WTC11 (cell line): ENCODE measurements at regions not wholly inside any gene's neighbourhood (a gene's known extent, or its start where the extent isn't known, plus 50 kb on each side); places are given as distances from the start of the nearest gene placed in this dataset.

ENCODE experiments used
- ATAC-seq: fragments of 200-7000 bp; cut with Tn5 transposase; 2 replicates; pipeline ENCODE4 v1.10.0; 2021; ENCODE audit warnings: mild to moderate bottlenecking, moderate library complexity
- CTCF ChIA-PET: fragments of 300-600 bp; sonication (Branson Sonifier 250); formaldehyde crosslinking; loops from one replicate; lab custom pipeline; 2021; ENCODE audit warnings: antibody characterized with exemption; lab: Charles Lee
- POLR2A ChIA-PET: fragments of 350-600 bp; sonication (Branson Sonifier 250); formaldehyde crosslinking; loops from one replicate; lab custom pipeline; 2021; ENCODE audit warnings: antibody characterized with exemption; lab: Charles Lee
- DNase-seq: peaks from one replicate; pipeline ENCODE4 v3.0.0; 2021; ENCODE audit warnings: low spot score
- H3K27ac Mint-ChIP-seq: 2 replicates; pipeline ENCODE4 v1.8.0; 2021; ENCODE audit warnings: mixed read lengths
- H3K27me3 Mint-ChIP-seq: 2 replicates; pipeline ENCODE4 v1.8.0; 2021; ENCODE audit warnings: low read depth, mild to moderate bottlenecking, moderate library complexity, mixed read lengths
- H3K36me3 Mint-ChIP-seq: 2 replicates; pipeline ENCODE4 v1.8.0; 2021; ENCODE audit warnings: mixed read lengths
- H3K4me1 Mint-ChIP-seq: 2 replicates; pipeline ENCODE4 v1.8.0; 2022; ENCODE audit warnings: mixed read lengths
- H3K4me3 Mint-ChIP-seq: 2 replicates; pipeline ENCODE4 v1.8.0; 2021; ENCODE audit warnings: mild to moderate bottlenecking, moderate library complexity, mixed read lengths
- H3K9me3 Mint-ChIP-seq: 2 replicates; pipeline ENCODE4 v1.8.0; 2021; ENCODE audit warnings: mixed read lengths
- ARID4B ChIP-seq: sonication (generic); formaldehyde crosslinking; IDR thresholded peaks from 2 replicates; pipeline ENCODE4 v1.8.0; 2023; ENCODE audit warnings: missing genetic modification reagents, mild to moderate bottlenecking, borderline replicate concordance
- E2F5 ChIP-seq: sonication (generic); formaldehyde crosslinking; IDR thresholded peaks from 2 replicates; pipeline ENCODE4 v1.8.1; 2022; ENCODE audit warnings: mild to moderate bottlenecking, moderate library complexity, missing genetic modification reagents
- ELF4 ChIP-seq: sonication (generic); formaldehyde crosslinking; IDR thresholded peaks from 2 replicates; pipeline ENCODE4 v1.8.1; 2022; ENCODE audit warnings: low read depth, mild to moderate bottlenecking, moderate library complexity, missing genetic modification reagents
- FOXP1 ChIP-seq: sonication (generic); formaldehyde crosslinking; IDR thresholded peaks from 2 replicates; pipeline ENCODE4 v1.8.0; 2022; ENCODE audit warnings: missing genetic modification reagents, mild to moderate bottlenecking, moderate library complexity, borderline replicate concordance
- HMGXB4 ChIP-seq: sonication (generic); formaldehyde crosslinking; IDR thresholded peaks from 2 replicates; pipeline ENCODE4 v1.8.1; 2023; ENCODE audit warnings: mild to moderate bottlenecking, moderate library complexity, missing genetic modification reagents
- IRF1 ChIP-seq: sonication (generic); formaldehyde crosslinking; IDR thresholded peaks from 2 replicates; pipeline ENCODE4 v1.8.0; 2023; ENCODE audit warnings: missing genetic modification reagents
- KAT7 ChIP-seq: sonication (generic); formaldehyde crosslinking; IDR thresholded peaks from 2 replicates; pipeline ENCODE4 v1.8.1; 2023; ENCODE audit warnings: missing genetic modification reagents, mild to moderate bottlenecking, borderline replicate concordance
- NR2C2 ChIP-seq: sonication (generic); formaldehyde crosslinking; IDR thresholded peaks from 2 replicates; pipeline ENCODE4 v1.8.0; 2022; ENCODE audit warnings: mild to moderate bottlenecking, missing genetic modification reagents
- RORB ChIP-seq: fragments of 250-450 bp; sonication (Bioruptor Pico); IDR thresholded peaks from 2 replicates; pipeline ENCODE4 v1.9.0; 2021; ENCODE audit warnings: mild to moderate bottlenecking
- TEAD4 ChIP-seq: sonication (generic); formaldehyde crosslinking; IDR thresholded peaks from 2 replicates; pipeline ENCODE4 v1.8.0; 2022; ENCODE audit warnings: mild to moderate bottlenecking, missing genetic modification reagents
- ZBTB21 ChIP-seq: sonication (generic); formaldehyde crosslinking; IDR thresholded peaks from 2 replicates; pipeline ENCODE4 v1.8.1; 2023; ENCODE audit warnings: mild to moderate bottlenecking, missing genetic modification reagents, borderline replicate concordance
- ZNF121 ChIP-seq: sonication (generic); formaldehyde crosslinking; IDR thresholded peaks from 2 replicates; pipeline ENCODE4 v1.8.0; 2023; ENCODE audit warnings: missing genetic modification reagents
- ZNF396 ChIP-seq: fragments of 250-450 bp; sonication (Bioruptor Pico); IDR thresholded peaks from 2 replicates; pipeline ENCODE4 v1.8.0; 2021; ENCODE audit warnings: mild to moderate bottlenecking, moderate library complexity, borderline replicate concordance
- ZNF423 ChIP-seq: fragments of 250-450 bp; sonication (Bioruptor Pico); IDR thresholded peaks from 2 replicates; pipeline ENCODE4 v2.1.2; 2022; ENCODE audit warnings: mild to moderate bottlenecking, moderate library complexity
- ZNF512 ChIP-seq: sonication (generic); formaldehyde crosslinking; IDR thresholded peaks from 2 replicates; pipeline ENCODE4 v1.8.1; 2022; ENCODE audit warnings: missing genetic modification reagents, borderline replicate concordance

GRCh38 chr5:30357371-30357770, 836.1 kb upstream of the CDH6 start:
- H3K36me3 Mint-ChIP-seq = peaks cover 8% of the 10 kb centered on the region
- TF ChIP-seq KAT7 (CRISPR knock-in tag) (no peak), ZBTB21 (no peak), FOXP1 (CRISPR knock-in tag) (no peak), TEAD4 (CRISPR knock-in tag) (no peak), ELF4 (CRISPR knock-in tag) (no peak), RORB (CRISPR knock-in tag) (no peak), NR2C2 (CRISPR knock-in tag) (no peak), ZNF121 (CRISPR knock-in tag) (no peak), ZNF423 (no peak), IRF1 (no peak), HMGXB4 (no peak)
- ChIA-PET CTCF (interaction anchor here (0.6 kb wide), 1 partner anchor 316 kb away, joined by 3 read pairs; no protein-coding TSS in a partner anchor), POLR2A (no interaction called here)
- no peak for DNase-seq
- H3K9me3 Mint-ChIP-seq = peaks cover 27% of the 10 kb centered on the region
- no peak overlapping the region for H3K4me3 Mint-ChIP-seq
- no peak for ATAC-seq
- H3K27ac Mint-ChIP-seq = no peak overlapping the region
- H3K4me1 Mint-ChIP-seq = 0 out of 2 replicates have a peak, but pooled peaks cover 4% of the 10 kb centered on the region
- H3K27me3 Mint-ChIP-seq = no peaks in the 10 kb centered on the region

- TF ChIP-seq ZNF396 (CRISPR knock-in tag) (no peak), ZBTB21 (no peak), FOXP1 (CRISPR knock-in tag) (no peak), ARID4B (CRISPR knock-in tag) (no peak), ZNF512 (CRISPR knock-in tag) (no peak), E2F5 (CRISPR knock-in tag) (no peak)
- ATAC-seq (no peak), DNase-seq (no peak)
- Mint-ChIP-seq H3K4me3 (no peak overlapping the region), H3K36me3 (peaks cover 5% of the 10 kb centered on the region; the same call in 1 of the 2 replicates), H3K9me3 (peaks cover 10% of the 10 kb centered on the region), H3K27ac (no peak overlapping the region), H3K4me1 (0 out of 2 replicates have a peak, but pooled peaks cover 4% of the 10 kb centered on the region), H3K27me3 (no peaks in the 10 kb centered on the region)
- POLR2A ChIA-PET = no interaction called here
- CTCF ChIA-PET = no interaction called here
Measured at GRCh38 chr5:30355675-30356074, 837.8 kb upstream of the CDH6 start.
